NCI-H2107 treated with DMSO at 0.1 percent for 48 hours (cell line): ENCODE measurements at regions not wholly inside any gene's neighbourhood (a gene's known extent, or its start where the extent isn't known, plus 50 kb on each side); places are given as distances from the start of the nearest gene placed in this dataset.
"Not testable (repeated sequence)": the region's sequence is repeated elsewhere in the genome, so short reads cannot be mapped to it uniquely, and the experiment has no call there.

Experiments used
- DNase-seq: peaks from one replicate; lab custom pipeline; 2025; ENCODE audit not compliant: unreplicated experiment; lab: John Stamatoyannopoulos, UW

- no peak for DNase-seq
Measured at GRCh38 chr1:223018534-223018933, 124.5 kb downstream of the TLR5 start.

GRCh38 chr1:223019256-223019655 is 123.8 kb downstream of the TLR5 start:
- no peak for DNase-seq

GRCh38 chr1:223020770-223021169 is 122.3 kb downstream of the TLR5 start:
- DNase-seq, result no peak

- DNase-seq, result peak; percentile 82
Measured at GRCh38 chr1:223022641-223023473, 120.2 kb downstream of the TLR5 start.

- no peak for DNase-seq
Measured at GRCh38 chr1:223023863-223024262, 119.2 kb downstream of the TLR5 start.

GRCh38 chr1:223024486-223024885 is 118.6 kb downstream of the TLR5 start:
- DNase-seq, result not testable (repeated sequence)

- DNase-seq, result not testable (repeated sequence)
Measured at GRCh38 chr1:223025190-223025734, 117.8 kb downstream of the TLR5 start.

GRCh38 chr1:223026639-223027038 is 116.4 kb downstream of the TLR5 start:
- not testable (repeated sequence) for DNase-seq

GRCh38 chr1:223029985-223030769 is 112.9 kb downstream of the TLR5 start:
- DNase-seq, result no peak

- no peak for DNase-seq
Measured at GRCh38 chr1:223030871-223031400, 112.1 kb downstream of the TLR5 start.

GRCh38 chr1:223031733-223032601 is 111.1 kb downstream of the TLR5 start:
- no peak for DNase-seq

GRCh38 chr1:223033658-223034057 is 109.4 kb downstream of the TLR5 start:
- no peak for DNase-seq

- no peak for DNase-seq
Measured at GRCh38 chr1:223034270-223034798, 108.7 kb downstream of the TLR5 start.

- DNase-seq, result no peak
Measured at GRCh38 chr1:223035724-223036478, 107.1 kb downstream of the TLR5 start.

- no peak for DNase-seq
Measured at GRCh38 chr1:223036479-223036845, 106.6 kb downstream of the TLR5 start.

GRCh38 chr1:223037845-223038244 is 105.2 kb downstream of the TLR5 start:
- DNase-seq, result no peak

GRCh38 chr1:223038288-223039006 is 104.6 kb downstream of the TLR5 start:
- no peak for DNase-seq

- no peak for DNase-seq
Measured at GRCh38 chr1:223039990-223040389, 103.1 kb downstream of the TLR5 start.

GRCh38 chr1:223041481-223041880 is 101.6 kb downstream of the TLR5 start:
- DNase-seq, result no peak
